MG63 (cell line): ENCODE measurements at regions not wholly inside any gene's neighbourhood (a gene's known extent, or its start where the extent isn't known, plus 50 kb on each side); places are given as distances from the start of the nearest gene placed in this dataset.
A peak's percentile ranks its signal among the peaks of the same experiment; 100 is the strongest.

Experiments
- DNase-seq: peaks from one replicate; pipeline ENCODE4 v3.0.0-alpha.2; 2020
- H3K27me3 ChIP-seq: fragments of 250-450 bp; sonication (Bioruptor Pico); 2 replicates; pipeline ENCODE4 v1.5.1; 2020; ENCODE audit warnings: mild to moderate bottlenecking, moderate library complexity
- H3K36me3 ChIP-seq: fragments of 250-450 bp; sonication (Bioruptor Pico); 2 replicates; pipeline ENCODE4 v1.5.1; 2020; ENCODE audit warnings: mild to moderate bottlenecking, moderate library complexity
- H3K4me3 ChIP-seq: fragments of 250-450 bp; sonication (Bioruptor Pico); 2 replicates; pipeline ENCODE4 v1.5.1; 2020; ENCODE audit warnings: mild to moderate bottlenecking, moderate library complexity
- H3K9me3 ChIP-seq: fragments of 250-450 bp; sonication (Bioruptor Pico); 2 replicates; pipeline ENCODE4 v1.5.1; 2020; ENCODE audit warnings: mild to moderate bottlenecking, moderate library complexity

GRCh38 chr2:204279819-204280218 lies 265.5 kb upstream of the PARD3B start:
- Histone ChIP-seq H3K9me3 (no peaks in the 10 kb centered on the region), H3K36me3 (no peaks in the 10 kb centered on the region), H3K4me3 (no peak overlapping the region), H3K27me3 (no peaks in the 10 kb centered on the region)
- DNase-seq = no peak

- Histone ChIP-seq H3K36me3 (no peaks in the 10 kb centered on the region), H3K27me3 (no peaks in the 10 kb centered on the region), H3K9me3 (no peaks in the 10 kb centered on the region), H3K4me3 (no peak overlapping the region)
- DNase-seq = no peak
Measured at GRCh38 chr2:204280262-204280668, 265.0 kb upstream of the PARD3B start.

- DNase-seq = no peak
- Histone ChIP-seq H3K4me3 (no peak overlapping the region), H3K27me3 (no peaks in the 10 kb centered on the region), H3K9me3 (no peaks in the 10 kb centered on the region), H3K36me3 (no peaks in the 10 kb centered on the region)
Measured at GRCh38 chr2:204282081-204282480, 263.2 kb upstream of the PARD3B start.

- Histone ChIP-seq H3K36me3 (no peaks in the 10 kb centered on the region), H3K27me3 (no peaks in the 10 kb centered on the region), H3K4me3 (no peak overlapping the region), H3K9me3 (no peaks in the 10 kb centered on the region)
- no peak for DNase-seq
Measured at GRCh38 chr2:204282525-204282924, 262.8 kb upstream of the PARD3B start.

GRCh38 chr2:204289066-204289465 lies 256.2 kb upstream of the PARD3B start:
- DNase-seq = no peak
- H3K36me3 ChIP-seq = no peaks in the 10 kb centered on the region
- H3K9me3 ChIP-seq = no peaks in the 10 kb centered on the region
- no peak overlapping the region for H3K4me3 ChIP-seq
- no peaks in the 10 kb centered on the region; the same call in 1 of the 2 replicates for H3K27me3 ChIP-seq

GRCh38 chr2:204292439-204292838 lies 252.8 kb upstream of the PARD3B start:
- Histone ChIP-seq H3K27me3 (no peaks in the 10 kb centered on the region; the same call in 1 of the 2 replicates), H3K36me3 (no peaks in the 10 kb centered on the region), H3K9me3 (no peaks in the 10 kb centered on the region), H3K4me3 (no peak overlapping the region)
- no peak for DNase-seq

- no peaks in the 10 kb centered on the region; the same call in 1 of the 2 replicates for H3K27me3 ChIP-seq
Measured at GRCh38 chr2:204293884-204294747, 251.2 kb upstream of the PARD3B start.

GRCh38 chr2:204298404-204298803 lies 246.9 kb upstream of the PARD3B start:
- no peak for DNase-seq
- Histone ChIP-seq H3K27me3 (no peaks in the 10 kb centered on the region), H3K36me3 (no peaks in the 10 kb centered on the region), H3K4me3 (no peak overlapping the region), H3K9me3 (no peaks in the 10 kb centered on the region)

More at GRCh38 chr2:204293884-204294747, 251.2 kb upstream of the PARD3B start:
- Histone ChIP-seq H3K9me3 (no peaks in the 10 kb centered on the region), H3K36me3 (no peaks in the 10 kb centered on the region), H3K4me3 (no peak overlapping the region)
- no peak for DNase-seq

GRCh38 chr2:204299766-204300165 lies 245.5 kb upstream of the PARD3B start:
- H3K36me3 ChIP-seq = no peaks in the 10 kb centered on the region
- H3K9me3 ChIP-seq = no peaks in the 10 kb centered on the region
- no peaks in the 10 kb centered on the region for H3K27me3 ChIP-seq
- no peak for DNase-seq
- H3K4me3 ChIP-seq = no peak overlapping the region

- Histone ChIP-seq H3K27me3 (no peaks in the 10 kb centered on the region; the same call in 1 of the 2 replicates), H3K36me3 (no peaks in the 10 kb centered on the region), H3K9me3 (no peaks in the 10 kb centered on the region), H3K4me3 (no peak overlapping the region)
- no peak for DNase-seq
Measured at GRCh38 chr2:204306667-204307066, 238.6 kb upstream of the PARD3B start.

- Histone ChIP-seq H3K36me3 (no peaks in the 10 kb centered on the region), H3K4me3 (no peak overlapping the region), H3K27me3 (no peaks in the 10 kb centered on the region; the same call in 1 of the 2 replicates), H3K9me3 (no peaks in the 10 kb centered on the region)
- no peak for DNase-seq
Measured at GRCh38 chr2:204312105-204312504, 233.2 kb upstream of the PARD3B start.

GRCh38 chr2:204313256-204313655 lies 232.0 kb upstream of the PARD3B start:
- no peaks in the 10 kb centered on the region; the same call in 1 of the 2 replicates for H3K27me3 ChIP-seq
- no peak overlapping the region for H3K4me3 ChIP-seq
- no peaks in the 10 kb centered on the region for H3K9me3 ChIP-seq
- no peaks in the 10 kb centered on the region for H3K36me3 ChIP-seq
- no peak for DNase-seq

GRCh38 chr2:204315236-204315662 lies 230.0 kb upstream of the PARD3B start:
- Histone ChIP-seq H3K9me3 (no peaks in the 10 kb centered on the region), H3K36me3 (no peaks in the 10 kb centered on the region), H3K4me3 (peak overlapping the region; percentile 10; the same call in 1 of the 2 replicates), H3K27me3 (no peaks in the 10 kb centered on the region)
- peak; percentile 63 for DNase-seq

- DNase-seq = no peak
- Histone ChIP-seq H3K4me3 (no peak overlapping the region), H3K27me3 (no peaks in the 10 kb centered on the region), H3K36me3 (no peaks in the 10 kb centered on the region), H3K9me3 (no peaks in the 10 kb centered on the region)
Measured at GRCh38 chr2:204317640-204318039, 227.6 kb upstream of the PARD3B start.

GRCh38 chr2:204321027-204321800 lies 224.1 kb upstream of the PARD3B start:
- DNase-seq = no peak
- H3K36me3 ChIP-seq = no peaks in the 10 kb centered on the region
- H3K27me3 ChIP-seq = no peaks in the 10 kb centered on the region
- H3K4me3 ChIP-seq = no peak overlapping the region
- no peaks in the 10 kb centered on the region for H3K9me3 ChIP-seq

GRCh38 chr2:204321910-204322751 lies 223.1 kb upstream of the PARD3B start:
- H3K36me3 ChIP-seq = no peaks in the 10 kb centered on the region
- H3K9me3 ChIP-seq = no peaks in the 10 kb centered on the region
- peak; percentile 70 for DNase-seq
- no peaks in the 10 kb centered on the region for H3K27me3 ChIP-seq
- H3K4me3 ChIP-seq = no peak overlapping the region
